Ovary (tissue), 7 donors: ENCODE measurements at regions not wholly inside any gene's neighbourhood (a gene's known extent, or its start where the extent isn't known, plus 50 kb on each side); places are given as distances from the start of the nearest gene placed in this dataset.
"Not testable (repeated sequence)": the region's sequence is repeated elsewhere in the genome, so short reads cannot be mapped to it uniquely, and the experiment has no call there.

ENCODE experiments used
- DNase-seq, 5 donors: peaks; one replicate each; pipeline ENCODE4 v3.0.0-alpha.2; 2019 to 2020
- H3K27ac ChIP-seq, 2 donors: fragments of 200-600 bp; one replicate each; pipeline versions ENCODE4 v1.5.1 to v1.8.0; 2019 to 2022
- H3K27me3 ChIP-seq: fragments of 200-600 bp; one replicate; pipeline ENCODE4 v1.8.0; 2022
- H3K36me3 ChIP-seq: fragments of 200-600 bp; sonication (generic); one replicate; pipeline ENCODE4 v1.5.1; 2019
- H3K4me1 ChIP-seq: one replicate; pipeline ENCODE4 v1.8.1; 2013; ENCODE audit warnings: mild to moderate bottlenecking, moderate library complexity; ENCODE audit not compliant: insufficient read depth
- H3K4me3 ChIP-seq: fragments of 200-600 bp; sonication (generic); one replicate; pipeline ENCODE4 v1.5.1; 2017
- H3K9me3 ChIP-seq, 2 donors: fragments of 200-600 bp in 1 of 2; sonication (generic) in 1 of 2; one replicate each; pipeline versions ENCODE4 v1.5.1 to v1.8.1; 2013 to 2019; ENCODE audit warnings: mild to moderate bottlenecking in 1 of 2, moderate library complexity in 1 of 2
- EP300 ChIP-seq: sonication (generic); formaldehyde crosslinking; IDR thresholded peaks from one replicate; pipeline ENCODE4 v1.6.1; 2017; ENCODE audit warnings: antibody characterized with exemption
- POLR2A ChIP-seq: fragments of 450-650 bp; IDR thresholded peaks from one replicate; pipeline ENCODE4 v1.6.1; 2017; ENCODE audit warnings: antibody characterized with exemption, mild to moderate bottlenecking, moderate library complexity
- WGBS, 3 donors: extraction: QIAGEN DNeasy Blood & Tissue Kit in 1 of 3; methylation state at CpG; one replicate each; pipeline versions ENCODE4 v1.1.5 to v1.1.7; 2013 to 2017; 5-methylcytosine and 5-hydroxymethylcytosine counted together
- intact Hi-C, 4 donors: fragments of 100-400 bp; cut with DNase I; formaldehyde crosslinking; loops; one replicate each; pipeline versions ENCODE4 v1.11.0 to v1.15.1; 2022 to 2023
- TF ChIP-seq, protein P1 (sequence below), 3 donors: fragments of 450-650 bp in 2 of 3; fragments of 200-600 bp in 1 of 3; IDR thresholded peaks; one replicate each; pipeline versions ENCODE4 v1.5.1 to v1.8.0; 2016 to 2022; ENCODE audit warnings: antibody characterized with exemption in 3 of 3, mild to moderate bottlenecking in 1 of 3
- donor health status: DM: no; HTN: no; CAD: no; lungs with moderate emphysema.
- donor health status: DM: no; HTN: no; CAD: no.
- donor health status: Bipolar disorder and iron deficiency.
- donor health status: DM: no; HTN: no; CAD: no.
- donor health status: DM: yes; HTN: yes; CAD: no.

DNA sequence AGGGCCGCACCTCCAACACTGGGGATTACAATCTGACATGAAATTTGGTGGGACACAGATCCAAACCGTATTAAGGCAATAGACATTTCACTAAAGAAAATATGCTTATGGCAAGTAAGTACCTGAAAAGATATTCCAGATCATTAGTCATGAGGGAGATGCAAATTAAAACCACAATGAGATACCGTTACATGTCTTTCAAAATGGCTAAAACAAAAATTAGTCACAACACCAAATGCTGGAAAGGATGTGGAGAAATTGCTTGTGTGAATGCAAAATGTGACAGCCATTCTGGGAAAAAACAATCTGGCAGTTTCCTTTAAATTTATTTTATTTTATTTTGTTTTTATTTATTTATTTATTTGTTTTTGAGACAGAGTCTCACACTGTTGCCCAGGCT, 82.3 kb upstream of the PTGDR start:
- no peak for DNase-seq
- no peak overlapping the region for H3K27ac ChIP-seq
- intact Hi-C loops, result no loop called here
- H3K27me3 ChIP-seq, result no peaks in the 10 kb centered on the region
- no peak overlapping the region for H3K4me3 ChIP-seq
- H3K4me1 ChIP-seq, result no peaks in the 10 kb centered on the region
- TF ChIP-seq, protein P1, sequence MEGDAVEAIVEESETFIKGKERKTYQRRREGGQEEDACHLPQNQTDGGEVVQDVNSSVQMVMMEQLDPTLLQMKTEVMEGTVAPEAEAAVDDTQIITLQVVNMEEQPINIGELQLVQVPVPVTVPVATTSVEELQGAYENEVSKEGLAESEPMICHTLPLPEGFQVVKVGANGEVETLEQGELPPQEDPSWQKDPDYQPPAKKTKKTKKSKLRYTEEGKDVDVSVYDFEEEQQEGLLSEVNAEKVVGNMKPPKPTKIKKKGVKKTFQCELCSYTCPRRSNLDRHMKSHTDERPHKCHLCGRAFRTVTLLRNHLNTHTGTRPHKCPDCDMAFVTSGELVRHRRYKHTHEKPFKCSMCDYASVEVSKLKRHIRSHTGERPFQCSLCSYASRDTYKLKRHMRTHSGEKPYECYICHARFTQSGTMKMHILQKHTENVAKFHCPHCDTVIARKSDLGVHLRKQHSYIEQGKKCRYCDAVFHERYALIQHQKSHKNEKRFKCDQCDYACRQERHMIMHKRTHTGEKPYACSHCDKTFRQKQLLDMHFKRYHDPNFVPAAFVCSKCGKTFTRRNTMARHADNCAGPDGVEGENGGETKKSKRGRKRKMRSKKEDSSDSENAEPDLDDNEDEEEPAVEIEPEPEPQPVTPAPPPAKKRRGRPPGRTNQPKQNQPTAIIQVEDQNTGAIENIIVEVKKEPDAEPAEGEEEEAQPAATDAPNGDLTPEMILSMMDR (IDR thresholded peaks at IDR 0.05), result no peak
- TF ChIP-seq POLR2A (no peak), EP300 (no peak)
- no peaks in the 10 kb centered on the region for H3K9me3 ChIP-seq
- 75 to 96% (median 78%) methylated on average over 3 of the region's 3 CpGs for WGBS, 3 donors
- no peaks in the 10 kb centered on the region for H3K36me3 ChIP-seq

DNA sequence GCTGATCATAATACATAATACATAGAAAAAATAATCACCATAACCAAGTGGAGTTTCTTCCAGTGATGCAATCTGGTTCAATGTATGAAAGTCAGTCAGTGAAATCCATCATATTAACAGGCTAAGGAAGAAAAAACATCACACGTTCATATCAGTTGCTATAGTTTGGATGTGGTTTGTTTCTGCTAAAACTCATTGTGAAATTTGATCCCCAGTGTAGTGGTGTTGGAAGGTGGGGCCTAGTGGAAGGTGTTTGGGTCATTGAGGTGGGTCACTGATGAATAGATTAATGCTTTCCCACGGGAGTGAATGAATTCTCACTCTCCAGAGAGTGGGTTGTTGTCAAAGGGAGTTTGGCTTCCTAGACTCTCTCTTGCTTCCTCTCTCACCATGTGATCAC, 84.6 kb upstream of the PTGDR start:
- whole genome bisulfite sequencing, 3 donors, result 45 to 59% (median 58%) methylated on average over 2 of the region's 2 CpGs
- TF ChIP-seq, protein P1 (IDR thresholded peaks at IDR 0.05), result no peak
- no peak for TF ChIP-seq POLR2A
- no peak for TF ChIP-seq EP300
- Histone ChIP-seq H3K4me1 (no peaks in the 10 kb centered on the region), H3K27ac (no peak overlapping the region), H3K36me3 (no peaks in the 10 kb centered on the region), H3K4me3 (no peak overlapping the region), H3K9me3 (no peaks in the 10 kb centered on the region), H3K27me3 (no peaks in the 10 kb centered on the region)
- no peak for DNase-seq
- intact Hi-C loops, result no loop called here

DNA sequence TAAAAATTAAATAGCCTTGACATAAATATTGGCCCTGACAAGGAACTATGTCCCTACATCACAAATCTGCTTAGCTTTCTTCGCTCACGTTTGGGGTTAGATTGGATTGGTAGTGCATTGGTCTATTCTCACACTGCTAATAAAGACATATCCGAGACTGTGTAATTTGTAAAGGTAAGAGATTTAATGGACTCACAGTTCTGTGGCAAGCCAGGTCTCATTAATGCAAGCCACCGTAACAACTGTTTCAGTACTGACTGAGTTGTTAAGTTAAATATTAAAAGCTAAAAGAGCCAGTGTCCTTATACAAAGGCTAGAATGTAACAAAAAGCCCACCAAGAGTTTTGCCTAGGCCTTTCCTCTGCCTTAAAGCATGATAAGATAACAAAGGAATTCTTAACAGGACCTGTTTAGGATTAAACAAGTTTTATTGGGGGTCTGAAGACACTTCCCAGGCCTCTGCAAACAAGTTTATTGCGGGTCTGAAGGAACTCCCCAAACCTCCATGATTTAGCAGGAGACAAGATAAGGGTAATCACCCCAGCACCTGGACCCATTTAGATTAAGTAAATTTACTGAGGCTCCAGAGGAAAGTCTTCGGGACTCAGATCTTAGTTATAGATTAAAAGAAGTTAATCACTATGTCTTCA, 88.2 kb upstream of the PTGDR start:
- TF ChIP-seq EP300 (no peak), POLR2A (no peak)
- TF ChIP-seq, protein P1 (IDR thresholded peaks at IDR 0.05), result no peak
- Histone ChIP-seq H3K4me3 (no peak overlapping the region), H3K4me1 (no peaks in the 10 kb centered on the region), H3K27ac (no peak overlapping the region), H3K27me3 (no peaks in the 10 kb centered on the region), H3K9me3 (no peaks in the 10 kb centered on the region), H3K36me3 (no peaks in the 10 kb centered on the region)
- intact Hi-C loops, result no loop called here
- WGBS, 3 donors, result 56 to 71% (median 69%) methylated on average over 6 of the region's 6 CpGs
- no peak for DNase-seq

DNA sequence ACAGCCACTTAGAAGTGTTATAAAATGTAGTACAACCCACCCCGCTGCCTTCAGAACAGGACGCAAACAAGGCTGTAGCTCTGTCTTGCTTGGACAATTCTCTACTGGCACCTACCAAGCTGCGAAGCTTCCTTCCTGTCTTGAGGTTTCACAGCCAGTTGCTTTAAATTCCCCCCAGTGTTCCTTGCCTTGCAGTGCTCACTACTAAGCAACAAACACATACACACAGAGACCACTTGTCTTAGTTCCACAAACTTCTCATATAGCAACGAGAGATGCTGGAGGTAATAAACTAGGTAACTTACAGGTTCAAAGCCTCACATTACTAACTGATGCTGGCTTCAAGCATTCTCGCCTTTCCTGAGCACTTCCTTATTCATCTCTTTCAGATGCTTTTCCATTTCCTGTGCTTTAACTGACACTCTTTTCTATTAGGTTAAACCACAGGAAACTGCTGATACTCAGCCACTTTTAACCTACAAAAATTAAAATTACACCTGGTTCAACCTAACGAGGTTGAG, 91.5 kb upstream of the PTGDR start:
- no peaks in the 10 kb centered on the region for H3K9me3 ChIP-seq
- H3K4me1 ChIP-seq, result no peaks in the 10 kb centered on the region
- no peak overlapping the region for H3K27ac ChIP-seq
- intact Hi-C loops, result no loop called here
- no peaks in the 10 kb centered on the region for H3K36me3 ChIP-seq
- no peak overlapping the region for H3K4me3 ChIP-seq
- TF ChIP-seq POLR2A (no peak), EP300 (no peak)
- TF ChIP-seq, protein P1 (IDR thresholded peaks at IDR 0.05), result no peak
- H3K27me3 ChIP-seq, result no peaks in the 10 kb centered on the region
- DNase-seq, result no peak
- 80 to 81% (median 80%) methylated on average over 6 of the region's 6 CpGs for WGBS, 3 donors

DNA sequence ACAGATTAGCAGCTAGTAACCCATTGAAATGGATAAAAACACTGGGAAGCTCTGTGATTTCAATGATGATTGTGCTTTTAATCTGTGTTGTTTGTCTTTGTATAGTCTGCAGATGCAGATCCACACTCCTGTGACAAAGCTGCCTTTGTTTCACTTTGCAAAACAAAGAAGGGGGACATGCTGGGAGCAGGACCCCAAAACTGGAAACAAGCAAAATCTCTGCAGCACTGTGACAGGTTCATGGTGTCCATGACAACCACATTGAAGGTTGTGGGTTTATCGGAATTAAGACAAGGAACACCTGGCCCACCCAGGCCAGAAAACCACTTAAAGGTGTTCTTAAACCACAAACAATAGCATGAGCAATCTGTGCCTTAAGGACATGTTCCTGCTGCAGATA, 95.6 kb upstream of the PTGDR start:
- DNase-seq, H3K27me3 ChIP-seq, H3K36me3 ChIP-seq, H3K4me3 ChIP-seq, intact Hi-C loops, H3K27ac ChIP-seq, H3K9me3 ChIP-seq, H3K4me1 ChIP-seq: not testable (repeated sequence)
- WGBS, 3 donors, result 38 to 94% (median 86%) methylated on average over 1 of the region's 1 CpG
